HCT116 (cell line): ENCODE measurements at regions not wholly inside any gene's neighbourhood (a gene's known extent, or its start where the extent isn't known, plus 50 kb on each side); places are given as distances from the start of the nearest gene placed in this dataset.

Experiments used
- ATAC-seq: fragments of 200-7000 bp; cut with Tn5 transposase; 2 replicates; pipeline ENCODE4 v1.9.1; 2020; ENCODE audit warnings: mild to moderate bottlenecking, moderate library complexity
- BruUV-seq: library from RNA; stranded (reverse); fragments of 400-500 nt; replicated peaks from 2 replicates; lab custom pipeline; 2021; lab: Mats Ljungman, UMichigan
- CTCF ChIA-PET: fragments of 300-600 bp; sonication (Branson Sonifier 250); formaldehyde crosslinking; loops from one replicate; lab custom pipeline; 2021; ENCODE audit warnings: antibody characterized with exemption; lab: Charles Lee
- POLR2A ChIA-PET: fragments of 300-600, 350-600 bp; sonication (Branson Sonifier 250); formaldehyde crosslinking; loops from one replicate; lab custom pipeline; 2021; ENCODE audit warnings: antibody characterized with exemption; lab: Charles Lee
- RAD21 ChIA-PET, 2 experiments: fragments of 300-600 bp; sonication (Branson Sonifier 250); formaldehyde crosslinking; loops; one replicate each; lab custom pipeline; 2023; ENCODE audit warnings: low total read pairs in 2 of 2; ENCODE audit not compliant: uncharacterized antibody in 2 of 2, unreplicated experiment in 2 of 2, low non-redundant PET in 1 of 2; lab: Charles Lee
- DNase-seq: peaks from one replicate; pipeline ENCODE4 v3.0.0-alpha.2; 2010; ENCODE audit warnings: low read depth, low spot score
- H2AFZ ChIP-seq: fragments of 200-600 bp; shearing (Covaris generic), sonication (generic); 2 replicates; pipeline ENCODE4 v1.6.1; 2017; ENCODE audit warnings: low read depth, mixed run types, mixed read lengths, antibody characterized with exemption, low read length; ENCODE audit not compliant: poor library complexity, severe bottlenecking
- H3K27ac ChIP-seq: 2 replicates; pipeline ENCODE4 v1.5.1; 2012; ENCODE audit warnings: low read depth, low read length
- H3K27me3 ChIP-seq: fragments of 200-600 bp; sonication (generic); 2 replicates; pipeline ENCODE4 v1.6.1; 2016; ENCODE audit warnings: mixed run types, low read length, mixed read lengths; ENCODE audit not compliant: insufficient read depth
- H3K36me3 ChIP-seq, 2 experiments: fragments of 200-500 bp in 1 of 2; fragments of 200-600 bp in 1 of 2; sonication (Bioruptor generic) in 1 of 2; sonication (generic) in 1 of 2; 2 replicates each; pipeline versions ENCODE4 v1.5.1 to v1.6.1; 2014 to 2016; ENCODE audit warnings: low read length in 2 of 2, inconsistent platforms in 1 of 2, mixed read lengths in 1 of 2, mixed run types in 1 of 2; ENCODE audit not compliant: insufficient read depth in 2 of 2, control insufficient read depth in 1 of 2
- H3K4me1 ChIP-seq, 2 experiments: fragments of 200-600 bp in 1 of 2; sonication (generic) in 1 of 2; 2 replicates each; pipeline versions ENCODE4 v1.5.1 to v1.6.1; 2012 to 2017; ENCODE audit warnings: low read length in 2 of 2, inconsistent platforms in 1 of 2, mild to moderate bottlenecking in 1 of 2, mixed read lengths in 1 of 2, mixed run types in 1 of 2, moderate library complexity in 1 of 2; ENCODE audit not compliant: insufficient read depth in 2 of 2, control insufficient read depth in 1 of 2
- H3K4me2 ChIP-seq: fragments of 200-600 bp; sonication (generic); 2 replicates; pipeline ENCODE4 v1.6.1; 2017; ENCODE audit warnings: mixed run types, low read length, mixed read lengths
- H3K4me3 ChIP-seq, 2 experiments: fragments of 200-600 bp in 1 of 2; sonication (generic) in 1 of 2; replicated peaks in 1 of 2; 2 replicates each; pipeline ENCODE4 v1.5.1; 2011 to 2016; ENCODE audit warnings: low read length in 2 of 2, control low read depth in 1 of 2, low read depth in 1 of 2, mild to moderate bottlenecking in 1 of 2, mixed read lengths in 1 of 2, mixed run types in 1 of 2
- H3K79me2 ChIP-seq: fragments of 200-600 bp; sonication (generic); 2 replicates; pipeline ENCODE4 v1.6.1; 2017; ENCODE audit warnings: mild to moderate bottlenecking, mixed run types, low read length, moderate library complexity, mixed read lengths; ENCODE audit not compliant: insufficient read depth
- H3K9ac ChIP-seq: fragments of 200-600 bp; sonication (generic); 2 replicates; pipeline ENCODE4 v1.6.1; 2016; ENCODE audit warnings: low read length, mixed read lengths
- H3K9me2 ChIP-seq: fragments of 200-600 bp; sonication (generic), shearing (Covaris generic); 2 replicates; pipeline ENCODE4 v1.6.1; 2017; ENCODE audit warnings: mixed run types, mild to moderate bottlenecking, moderate library complexity; ENCODE audit not compliant: insufficient read depth
- H3K9me3 ChIP-seq, 2 experiments: fragments of 200-500 bp in 1 of 2; fragments of 200-600 bp in 1 of 2; sonication (Bioruptor generic) in 1 of 2; sonication (generic) in 1 of 2; 2 replicates each; pipeline ENCODE4 v1.6.1; 2014 to 2017; ENCODE audit warnings: low read length in 2 of 2, mixed read lengths in 2 of 2, inconsistent platforms in 1 of 2, low read depth in 1 of 2, mild to moderate bottlenecking in 1 of 2, mixed run types in 1 of 2, moderate library complexity in 1 of 2; ENCODE audit not compliant: control insufficient read depth in 1 of 2, insufficient read depth in 1 of 2
- H4K20me1 ChIP-seq: fragments of 200-600 bp; sonication (generic), shearing (Covaris generic); 2 replicates; pipeline ENCODE4 v1.6.1; 2017; ENCODE audit warnings: mixed run types, mild to moderate bottlenecking, moderate library complexity; ENCODE audit not compliant: insufficient read depth
- POLR2AphosphoS5 ChIP-seq: IDR thresholded peaks from 2 replicates; pipeline ENCODE4 v1.6.1; 2011; ENCODE audit warnings: mild to moderate bottlenecking, low read depth, low read length, moderate library complexity
- RAD21 ChIP-seq: IDR thresholded peaks from 2 replicates; pipeline ENCODE4 v1.6.1; 2012; ENCODE audit warnings: low read depth, mild to moderate bottlenecking
- intact Hi-C: fragments of 100-400 bp; cut with micrococcal nuclease; formaldehyde crosslinking; loops from 2 replicates; pipeline ENCODE4 v1.10.0; 2022
- TF ChIP-seq, protein P1 (sequence below), 3 experiments: fragments of 200-600 bp in 1 of 3; sonication (generic) in 1 of 3; IDR thresholded peaks in 2 of 3; conservative IDR thresholded peaks in 1 of 3; 2 replicates each; pipeline ENCODE4 v1.5.1; 2012 to 2017; ENCODE audit warnings: low read depth in 2 of 3, low read length in 2 of 3, antibody characterized with exemption in 1 of 3, borderline replicate concordance in 1 of 3, control low read depth in 1 of 3, mild to moderate bottlenecking in 1 of 3, mixed read lengths in 1 of 3, mixed run types in 1 of 3, moderate library complexity in 1 of 3; ENCODE audit not compliant: insufficient read depth in 1 of 3

DNA sequence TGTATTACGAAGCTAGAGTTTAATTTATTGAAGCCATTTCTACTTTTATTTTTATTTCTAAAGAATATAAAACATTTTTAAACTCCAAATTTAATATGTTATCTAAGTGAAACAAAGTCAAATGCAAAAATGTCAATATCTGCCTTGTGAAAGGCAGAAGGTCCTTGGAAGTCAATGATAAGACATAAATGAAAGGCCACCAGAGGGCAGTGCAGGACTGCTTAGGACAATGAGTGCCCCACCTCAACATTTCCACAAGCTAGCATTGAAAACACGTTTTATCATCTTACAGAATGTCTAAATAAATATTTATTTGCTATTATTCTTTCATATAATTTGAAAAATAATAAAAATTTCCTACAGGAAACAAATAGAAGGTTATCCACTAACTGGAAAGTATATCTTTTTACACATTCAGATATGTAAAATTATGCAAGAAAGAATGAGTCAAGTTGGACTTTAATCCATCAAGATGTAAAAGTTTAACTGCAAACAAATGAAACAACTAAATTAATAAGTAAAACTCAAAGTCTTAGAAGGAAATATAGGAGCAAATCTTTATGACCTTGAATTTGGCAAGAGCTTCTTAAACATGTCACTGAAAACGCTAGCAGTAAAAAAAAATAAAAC, 140.1 kb upstream of the FMN2 start:
- Histone ChIP-seq H3K27ac (no peak overlapping the region), H3K27me3 (no peaks in the 10 kb centered on the region), H3K9me2 (no peaks in the 10 kb centered on the region), H3K4me1 (no peaks in the 10 kb centered on the region), H3K4me3 (no peak overlapping the region), H3K9me3 (peaks cover 0 to 5% of the 10 kb centered on the region in 2 experiments; a peak in 2 of 4 replicates), H4K20me1 (no peaks in the 10 kb centered on the region; the same call in 1 of the 2 replicates), H3K36me3 (no peaks in the 10 kb centered on the region), H3K9ac (no peak overlapping the region), H3K79me2 (no peaks in the 10 kb centered on the region), H2AFZ (no peak overlapping the region), H3K4me2 (no peak overlapping the region)
- TF ChIP-seq POLR2AphosphoS5 (no peak), RAD21 (peak; percentile 54)
- TF ChIP-seq, protein P1, sequence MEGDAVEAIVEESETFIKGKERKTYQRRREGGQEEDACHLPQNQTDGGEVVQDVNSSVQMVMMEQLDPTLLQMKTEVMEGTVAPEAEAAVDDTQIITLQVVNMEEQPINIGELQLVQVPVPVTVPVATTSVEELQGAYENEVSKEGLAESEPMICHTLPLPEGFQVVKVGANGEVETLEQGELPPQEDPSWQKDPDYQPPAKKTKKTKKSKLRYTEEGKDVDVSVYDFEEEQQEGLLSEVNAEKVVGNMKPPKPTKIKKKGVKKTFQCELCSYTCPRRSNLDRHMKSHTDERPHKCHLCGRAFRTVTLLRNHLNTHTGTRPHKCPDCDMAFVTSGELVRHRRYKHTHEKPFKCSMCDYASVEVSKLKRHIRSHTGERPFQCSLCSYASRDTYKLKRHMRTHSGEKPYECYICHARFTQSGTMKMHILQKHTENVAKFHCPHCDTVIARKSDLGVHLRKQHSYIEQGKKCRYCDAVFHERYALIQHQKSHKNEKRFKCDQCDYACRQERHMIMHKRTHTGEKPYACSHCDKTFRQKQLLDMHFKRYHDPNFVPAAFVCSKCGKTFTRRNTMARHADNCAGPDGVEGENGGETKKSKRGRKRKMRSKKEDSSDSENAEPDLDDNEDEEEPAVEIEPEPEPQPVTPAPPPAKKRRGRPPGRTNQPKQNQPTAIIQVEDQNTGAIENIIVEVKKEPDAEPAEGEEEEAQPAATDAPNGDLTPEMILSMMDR (IDR thresholded peaks at IDR 0.05 in 2 of 3, conservative IDR thresholded peaks at IDR 0.05 in 1 of 3; ENCODE audit: borderline replicate concordance in 1 of 3, insufficient read depth in 1 of 3, low read depth in 2 of 3, low read length in 2 of 3), result peak in 2 of 3 experiments; percentile 47 to 52; a peak in 3 of 6 replicates
- intact Hi-C loops, result loop anchor here (1.0 kb wide), 1 partner anchor 25 kb away; no protein-coding TSS in a partner anchor
- POLR2A ChIA-PET, result no interaction called here
- DNase-seq (peak; percentile 27), ATAC-seq (no peak)
- RAD21 ChIA-PET, result no interaction called here
- no TSS peak for BruUV-seq
- CTCF ChIA-PET, result interaction anchor here (0.9 to 1.2 kb wide), 3 partner anchors 19 to 54 kb away, joined by 3 to 7 read pairs (median 6); no protein-coding TSS in a partner anchor
